ENCODE measurements at regions not wholly inside any gene's neighbourhood (a gene's known extent, or its start where the extent isn't known, plus 50 kb on each side); places are given as distances from the start of the nearest gene placed in this dataset.

GRCh38 chr6:104143757-104144156 lies 716.0 kb downstream of the HACE1 start:
- H3K4me3 ChIP-seq (ENCODE audit: low read length): no peak overlapping the region
- H3K36me3 ChIP-seq (replicated peaks; ENCODE audit: low read depth, low read length): no peaks in the 10 kb centered on the region
- H4K20me1 ChIP-seq (ENCODE audit: insufficient read depth, low read length): no peaks in the 10 kb centered on the region
- no peak overlapping the region for H3K9ac ChIP-seq (ENCODE audit: low read length)
- no peak overlapping the region for H2AFZ ChIP-seq (ENCODE audit: low read depth, low read length)
- no peak overlapping the region for H3K27ac ChIP-seq (ENCODE audit: low read length)
- H3K4me1 ChIP-seq (ENCODE audit: low read length): no peaks in the 10 kb centered on the region
- no peak overlapping the region for H3K4me2 ChIP-seq (ENCODE audit: low read length)
- no peaks in the 10 kb centered on the region for H3K79me2 ChIP-seq (ENCODE audit: low read length)
- TF ChIP-seq EZH2phosphoT487 (IDR thresholded peaks at IDR 0.05; ENCODE audit: low read depth): no peak
- TF ChIP-seq CTCF (IDR thresholded peaks at IDR 0.05; ENCODE audit: low read depth, low read length): no peak
- H3K27me3 ChIP-seq (ENCODE audit: low read depth, low read length): no peaks in the 10 kb centered on the region
- no peaks in the 10 kb centered on the region for H3K9me3 ChIP-seq (ENCODE audit: insufficient read depth, low read length)

- Histone ChIP-seq H2AFZ (ENCODE audit: low read depth, low read length) (no peak overlapping the region), H3K36me3 (replicated peaks; ENCODE audit: low read depth, low read length) (no peaks in the 10 kb centered on the region), H3K9me3 (ENCODE audit: insufficient read depth, low read length) (no peaks in the 10 kb centered on the region), H3K9ac (ENCODE audit: low read length) (no peak overlapping the region), H3K27ac (ENCODE audit: low read length) (no peak overlapping the region), H3K27me3 (ENCODE audit: low read depth, low read length) (no peaks in the 10 kb centered on the region), H3K4me3 (ENCODE audit: low read length) (no peak overlapping the region), H3K4me2 (ENCODE audit: low read length) (no peak overlapping the region), H3K4me1 (ENCODE audit: low read length) (no peaks in the 10 kb centered on the region), H3K79me2 (ENCODE audit: low read length) (no peaks in the 10 kb centered on the region), H4K20me1 (ENCODE audit: insufficient read depth, low read length) (no peaks in the 10 kb centered on the region)
- TF ChIP-seq EZH2phosphoT487 (IDR thresholded peaks at IDR 0.05; ENCODE audit: low read depth) (no peak), CTCF (IDR thresholded peaks at IDR 0.05; ENCODE audit: low read depth, low read length) (no peak)
Measured at GRCh38 chr6:104134876-104135275, 724.8 kb downstream of the HACE1 start.

- Histone ChIP-seq H3K9ac (ENCODE audit: low read length) (no peak overlapping the region), H3K36me3 (replicated peaks; ENCODE audit: low read depth, low read length) (no peaks in the 10 kb centered on the region), H3K27me3 (ENCODE audit: low read depth, low read length) (no peaks in the 10 kb centered on the region), H3K4me3 (ENCODE audit: low read length) (no peak overlapping the region), H3K4me2 (ENCODE audit: low read length) (no peak overlapping the region), H3K9me3 (ENCODE audit: insufficient read depth, low read length) (no peaks in the 10 kb centered on the region), H2AFZ (ENCODE audit: low read depth, low read length) (no peak overlapping the region), H3K27ac (ENCODE audit: low read length) (no peak overlapping the region), H3K4me1 (ENCODE audit: low read length) (no peaks in the 10 kb centered on the region), H3K79me2 (ENCODE audit: low read length) (no peaks in the 10 kb centered on the region), H4K20me1 (ENCODE audit: insufficient read depth, low read length) (no peaks in the 10 kb centered on the region)
- no peak for TF ChIP-seq EZH2phosphoT487 (IDR thresholded peaks at IDR 0.05; ENCODE audit: low read depth)
- no peak for TF ChIP-seq CTCF (IDR thresholded peaks at IDR 0.05; ENCODE audit: low read depth, low read length)
Measured at GRCh38 chr6:104130343-104130742, 729.4 kb downstream of the HACE1 start.

GRCh38 chr6:104126315-104127005 lies 733.3 kb downstream of the HACE1 start:
- H3K9ac ChIP-seq (ENCODE audit: low read length): no peak overlapping the region
- H3K4me2 ChIP-seq (ENCODE audit: low read length): no peak overlapping the region
- TF ChIP-seq EZH2phosphoT487 (IDR thresholded peaks at IDR 0.05; ENCODE audit: low read depth) (no peak), CTCF (IDR thresholded peaks at IDR 0.05; ENCODE audit: low read depth, low read length) (no peak)
- no peaks in the 10 kb centered on the region for H3K36me3 ChIP-seq (replicated peaks; ENCODE audit: low read depth, low read length)
- H3K27me3 ChIP-seq (ENCODE audit: low read depth, low read length): no peaks in the 10 kb centered on the region
- H3K9me3 ChIP-seq (ENCODE audit: insufficient read depth, low read length): no peaks in the 10 kb centered on the region
- no peaks in the 10 kb centered on the region for H3K79me2 ChIP-seq (ENCODE audit: low read length)
- H3K4me3 ChIP-seq (ENCODE audit: low read length): no peak overlapping the region
- H3K27ac ChIP-seq (ENCODE audit: low read length): no peak overlapping the region
- H2AFZ ChIP-seq (ENCODE audit: low read depth, low read length): no peak overlapping the region
- no peaks in the 10 kb centered on the region for H3K4me1 ChIP-seq (ENCODE audit: low read length)
- H4K20me1 ChIP-seq (ENCODE audit: insufficient read depth, low read length): no peaks in the 10 kb centered on the region
